Spleen (tissue), 7 donors: ENCODE measurements at regions not wholly inside any gene's neighbourhood (a gene's known extent, or its start where the extent isn't known, plus 50 kb on each side); places are given as distances from the start of the nearest gene placed in this dataset.

Experiments
- POLR2A ChIP-seq, 3 donors: fragments of 450-650 bp; IDR thresholded peaks; one replicate each; pipeline ENCODE4 v1.5.1; 2017; ENCODE audit warnings: antibody characterized with exemption in 3 of 3, mild to moderate bottlenecking in 1 of 3
- POLR2AphosphoS5 ChIP-seq, 3 donors: sonication (generic); formaldehyde crosslinking; IDR thresholded peaks; one replicate each; pipeline ENCODE4 v1.5.1; 2017; ENCODE audit warnings: antibody characterized with exemption in 3 of 3
- TF ChIP-seq, protein P1 (sequence below), 11 experiments: fragments of 200-600 bp in 7 of 11; fragments of 450-650 bp in 4 of 11; sonication (generic) in 4 of 11; IDR thresholded peaks in 8 of 11; conservative IDR thresholded peaks in 3 of 11; 1 replicate in 7 of 11; 2 replicates in 4 of 11; pipeline versions ENCODE4 v1.4.0 to v1.8.0; 2016 to 2021; ENCODE audit warnings: antibody characterized with exemption in 11 of 11, inconsistent platforms in 4 of 11, mild to moderate bottlenecking in 1 of 11
- donor health status: DM: no; HTN: no; CAD: no; lungs with moderate emphysema.
- donor health status: DM: no; HTN: no; CAD: no.
- donor health status: DM: no; HTN: no; CAD: no.

DNA sequence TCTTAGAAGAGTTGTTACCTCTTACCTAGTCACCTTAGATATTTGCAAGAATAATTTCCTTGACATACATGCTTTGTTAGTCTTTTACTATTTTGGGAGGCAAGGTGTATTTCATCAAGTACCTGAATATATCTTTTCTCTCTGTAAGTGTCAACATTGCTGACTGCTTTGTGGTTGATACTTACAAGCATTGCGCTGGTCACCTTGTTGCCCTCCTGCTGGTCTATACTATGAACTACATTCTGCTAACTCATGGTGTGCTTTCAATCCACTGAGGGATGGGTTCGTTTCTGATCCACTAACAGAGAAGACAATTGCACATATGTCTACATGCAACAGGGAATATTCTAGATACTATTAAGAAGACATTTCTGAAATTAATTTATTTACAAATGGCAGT, 837.8 kb upstream of the COBL start:
- TF ChIP-seq, protein P1, sequence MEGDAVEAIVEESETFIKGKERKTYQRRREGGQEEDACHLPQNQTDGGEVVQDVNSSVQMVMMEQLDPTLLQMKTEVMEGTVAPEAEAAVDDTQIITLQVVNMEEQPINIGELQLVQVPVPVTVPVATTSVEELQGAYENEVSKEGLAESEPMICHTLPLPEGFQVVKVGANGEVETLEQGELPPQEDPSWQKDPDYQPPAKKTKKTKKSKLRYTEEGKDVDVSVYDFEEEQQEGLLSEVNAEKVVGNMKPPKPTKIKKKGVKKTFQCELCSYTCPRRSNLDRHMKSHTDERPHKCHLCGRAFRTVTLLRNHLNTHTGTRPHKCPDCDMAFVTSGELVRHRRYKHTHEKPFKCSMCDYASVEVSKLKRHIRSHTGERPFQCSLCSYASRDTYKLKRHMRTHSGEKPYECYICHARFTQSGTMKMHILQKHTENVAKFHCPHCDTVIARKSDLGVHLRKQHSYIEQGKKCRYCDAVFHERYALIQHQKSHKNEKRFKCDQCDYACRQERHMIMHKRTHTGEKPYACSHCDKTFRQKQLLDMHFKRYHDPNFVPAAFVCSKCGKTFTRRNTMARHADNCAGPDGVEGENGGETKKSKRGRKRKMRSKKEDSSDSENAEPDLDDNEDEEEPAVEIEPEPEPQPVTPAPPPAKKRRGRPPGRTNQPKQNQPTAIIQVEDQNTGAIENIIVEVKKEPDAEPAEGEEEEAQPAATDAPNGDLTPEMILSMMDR (IDR thresholded peaks at IDR 0.05 in 8 of 11, conservative IDR thresholded peaks at IDR 0.05 in 3 of 11), result no peak
- TF ChIP-seq POLR2A (IDR thresholded peaks at IDR 0.05) (no peak), POLR2AphosphoS5 (IDR thresholded peaks at IDR 0.05) (no peak)
